MM.1S (cell line): ENCODE measurements at regions not wholly inside any gene's neighbourhood (a gene's known extent, or its start where the extent isn't known, plus 50 kb on each side); places are given as distances from the start of the nearest gene placed in this dataset.

Source experiments
- CTCF ChIP-seq: fragments of 300-600 bp; sonication (generic); IDR thresholded peaks from 2 replicates; pipeline ENCODE4 v1.5.1; 2016; ENCODE audit warnings: antibody characterized with exemption, low read length, mixed read lengths
- EZH2 ChIP-seq: fragments of 300-600 bp; sonication (generic); optimal IDR thresholded peaks from 2 replicates; pipeline ENCODE3; 2017; ENCODE audit warnings: low read depth, mild to moderate bottlenecking, antibody characterized with exemption, low read length, mixed read lengths
- EZH2phosphoT487 ChIP-seq: fragments of 300-600 bp; sonication (generic); IDR thresholded peaks from 2 replicates; pipeline ENCODE4 v1.6.1; 2018; ENCODE audit warnings: antibody characterized with exemption, low read length

DNA sequence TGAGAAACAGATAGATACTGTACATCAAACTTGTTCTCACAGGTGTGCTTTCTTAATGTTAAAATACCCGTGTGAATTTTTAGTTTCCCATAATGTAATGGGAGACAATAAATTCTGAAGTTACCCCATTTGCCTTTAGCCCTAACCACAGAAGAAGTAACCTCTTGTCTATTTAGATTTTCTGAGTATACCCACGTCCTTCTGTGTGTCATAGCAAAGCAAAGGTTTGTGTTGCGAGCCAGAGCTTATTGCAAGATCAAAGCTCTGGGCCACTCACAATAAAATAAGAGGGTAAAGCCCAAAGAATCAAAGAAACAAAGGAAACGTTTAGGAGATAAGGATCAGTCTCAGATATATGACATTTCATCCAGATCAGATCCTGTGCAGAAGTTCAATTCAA lies 73.9 kb downstream of the BMP4 start:
- no peak for TF ChIP-seq EZH2
- TF ChIP-seq CTCF, result no peak
- no peak for TF ChIP-seq EZH2phosphoT487
